Ishikawa (cell line): ENCODE measurements at regions not wholly inside any gene's neighbourhood (a gene's known extent, or its start where the extent isn't known, plus 50 kb on each side); places are given as distances from the start of the nearest gene placed in this dataset.

Experiments used
- CREB1 ChIP-seq: IDR thresholded peaks from 2 replicates; pipeline ENCODE4 v1.6.1; 2012; ENCODE audit warnings: low read depth
- EGR1 ChIP-seq: IDR thresholded peaks from 2 replicates; pipeline ENCODE4 v1.6.1; 2012
- EP300 ChIP-seq: IDR thresholded peaks from 2 replicates; pipeline ENCODE4 v1.6.1; 2012; ENCODE audit warnings: borderline replicate concordance
- FOXM1 ChIP-seq: IDR thresholded peaks from 2 replicates; pipeline ENCODE4 v1.6.1; 2012; ENCODE audit warnings: low read depth, borderline replicate concordance
- MAX ChIP-seq: IDR thresholded peaks from 2 replicates; pipeline ENCODE4 v1.6.1; 2012
- TAF1 ChIP-seq: IDR thresholded peaks from 2 replicates; pipeline ENCODE4 v1.6.1; 2012; ENCODE audit warnings: low read depth, mild to moderate bottlenecking
- TCF12 ChIP-seq: IDR thresholded peaks from 2 replicates; pipeline ENCODE4 v1.6.1; 2012; ENCODE audit warnings: low read depth
- TEAD4 ChIP-seq: IDR thresholded peaks from 2 replicates; pipeline ENCODE4 v1.6.1; 2012
- USF1 ChIP-seq: IDR thresholded peaks from 2 replicates; pipeline ENCODE4 v1.6.1; 2012
- YY1 ChIP-seq: IDR thresholded peaks from 2 replicates; pipeline ENCODE4 v1.6.1; 2012; ENCODE audit warnings: low read depth

- TF ChIP-seq EP300 (no peak), TAF1 (no peak), MAX (no peak), TEAD4 (no peak), FOXM1 (no peak), EGR1 (no peak), USF1 (no peak), YY1 (no peak), TCF12 (no peak), CREB1 (no peak)
Measured at GRCh38 chr4:62533573-62533972, 1333.4 kb downstream of the ADGRL3 start.
